ENCODE measurements at regions not wholly inside any gene's neighbourhood (a gene's known extent, or its start where the extent isn't known, plus 50 kb on each side); places are given as distances from the start of the nearest gene placed in this dataset.

DNA sequence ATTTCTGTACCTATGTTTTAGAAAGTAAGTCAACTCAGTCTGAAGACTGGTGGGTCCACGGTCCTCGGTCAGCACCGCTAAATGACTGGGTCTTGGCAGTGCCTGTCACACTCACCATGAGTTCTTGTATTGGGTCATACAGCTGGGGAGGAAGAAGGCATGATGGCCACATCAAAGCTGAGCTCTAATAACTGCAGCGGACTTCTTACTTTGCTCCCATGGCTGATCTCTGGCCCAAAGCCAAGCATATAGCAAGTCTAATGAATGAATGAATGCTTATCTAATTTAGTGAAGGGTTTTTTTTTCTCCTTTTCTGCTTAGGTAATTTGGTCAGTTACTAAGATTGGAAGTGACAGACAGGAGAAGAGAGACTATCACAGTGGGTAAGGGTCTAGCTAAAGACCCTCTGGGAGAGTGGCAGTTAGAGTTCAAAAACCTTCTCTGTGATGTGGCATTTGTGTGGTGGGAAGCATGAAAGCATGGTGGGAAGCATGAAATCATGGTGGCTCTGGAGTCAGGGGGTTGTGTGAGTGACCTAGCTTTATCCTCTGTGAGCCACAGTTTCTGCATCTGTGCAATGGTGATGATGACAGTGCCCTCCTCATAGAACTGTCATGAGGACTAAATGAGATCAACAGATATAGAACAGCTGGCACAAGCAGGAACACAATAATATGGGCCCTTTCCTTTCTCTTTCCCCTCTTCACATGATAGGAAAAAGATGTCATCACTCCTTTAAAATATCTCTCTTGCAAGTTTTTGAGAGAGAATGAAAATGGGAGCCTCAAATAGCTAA lies 78.9 kb upstream of the JAK1 start:
- Histone ChIP-seq H3K36me3 (replicated peaks in 1 of 2; ENCODE audit: control extremely low read depth in 1 of 2, control insufficient read depth in 1 of 2, extremely low read depth in 1 of 2, insufficient read depth in 2 of 2, low read length in 1 of 2) (no peaks in the 10 kb centered on the region), H3K4me1 (ENCODE audit: control insufficient read depth in 2 of 2, insufficient read depth in 2 of 2, low read length in 2 of 2) (peaks cover 14% of the 10 kb centered on the region in 2 donors), H3K9ac (ENCODE audit: low read length) (no peak overlapping the region), H3K4me2 (replicated peaks; ENCODE audit: low read depth, low read length, poor library complexity, severe bottlenecking) (no peak overlapping the region), H3K4me3 (ENCODE audit: control extremely low read depth in 1 of 5, extremely low read depth in 1 of 5, insufficient read depth in 1 of 5, low read depth in 2 of 5, low read length in 4 of 5) (no peak overlapping the region), H3K9me3 (ENCODE audit: control extremely low read depth in 1 of 3, control insufficient read depth in 2 of 3, insufficient read depth in 1 of 3, low read length in 2 of 3) (no peaks in the 10 kb centered on the region), H3K27me3 (replicated peaks in 1 of 4; ENCODE audit: control extremely low read depth in 1 of 4, control insufficient read depth in 3 of 4, insufficient read depth in 4 of 4, low read length in 3 of 4) (no peaks in the 10 kb centered on the region), H3K79me2 (ENCODE audit: control insufficient read depth, insufficient read depth, low read length) (no peaks in the 10 kb centered on the region), H4K20me1 (ENCODE audit: control insufficient read depth, insufficient read depth, low read length, poor library complexity, severe bottlenecking) (peaks cover 4% of the 10 kb centered on the region), H2AFZ (ENCODE audit: insufficient read depth, low read depth, low read length, poor library complexity, severe bottlenecking) (no peak overlapping the region), H3K27ac (ENCODE audit: low read length in 2 of 2) (no peak overlapping the region)
- Mint-ChIP-seq H3K4me3 (no peak overlapping the region), H3K9me3 (ENCODE audit: insufficient read depth) (no peaks in the 10 kb centered on the region), H3K4me1 (peaks cover 15% of the 10 kb centered on the region), H3K27ac (no peak overlapping the region), H3K27me3 (no peaks in the 10 kb centered on the region)
- POLR2A ChIA-PET = no interaction called here
- WGBS (ENCODE audit: insufficient coverage) = 77% methylated on average over 4 of the region's 4 CpGs
- DNase-seq (no peak), ATAC-seq (ENCODE audit: low read depth) (no peak)
- no peak for TF ChIP-seq EZH2 (IDR thresholded peaks at IDR 0.05; ENCODE audit: borderline replicate concordance, insufficient read depth, low read depth, low read length, poor library complexity, severe bottlenecking)
- TF ChIP-seq, protein P1, sequence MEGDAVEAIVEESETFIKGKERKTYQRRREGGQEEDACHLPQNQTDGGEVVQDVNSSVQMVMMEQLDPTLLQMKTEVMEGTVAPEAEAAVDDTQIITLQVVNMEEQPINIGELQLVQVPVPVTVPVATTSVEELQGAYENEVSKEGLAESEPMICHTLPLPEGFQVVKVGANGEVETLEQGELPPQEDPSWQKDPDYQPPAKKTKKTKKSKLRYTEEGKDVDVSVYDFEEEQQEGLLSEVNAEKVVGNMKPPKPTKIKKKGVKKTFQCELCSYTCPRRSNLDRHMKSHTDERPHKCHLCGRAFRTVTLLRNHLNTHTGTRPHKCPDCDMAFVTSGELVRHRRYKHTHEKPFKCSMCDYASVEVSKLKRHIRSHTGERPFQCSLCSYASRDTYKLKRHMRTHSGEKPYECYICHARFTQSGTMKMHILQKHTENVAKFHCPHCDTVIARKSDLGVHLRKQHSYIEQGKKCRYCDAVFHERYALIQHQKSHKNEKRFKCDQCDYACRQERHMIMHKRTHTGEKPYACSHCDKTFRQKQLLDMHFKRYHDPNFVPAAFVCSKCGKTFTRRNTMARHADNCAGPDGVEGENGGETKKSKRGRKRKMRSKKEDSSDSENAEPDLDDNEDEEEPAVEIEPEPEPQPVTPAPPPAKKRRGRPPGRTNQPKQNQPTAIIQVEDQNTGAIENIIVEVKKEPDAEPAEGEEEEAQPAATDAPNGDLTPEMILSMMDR (IDR thresholded peaks at IDR 0.05) = no peak
- CTCF ChIA-PET = interaction anchor here (1.4 to 1.9 kb wide), 3 partner anchors 17 to 184 kb away, joined by 3 to 6 read pairs (median 6); no protein-coding TSS in a partner anchor
- intact Hi-C loops (cut with micrococcal nuclease) = no loop called here

DNA sequence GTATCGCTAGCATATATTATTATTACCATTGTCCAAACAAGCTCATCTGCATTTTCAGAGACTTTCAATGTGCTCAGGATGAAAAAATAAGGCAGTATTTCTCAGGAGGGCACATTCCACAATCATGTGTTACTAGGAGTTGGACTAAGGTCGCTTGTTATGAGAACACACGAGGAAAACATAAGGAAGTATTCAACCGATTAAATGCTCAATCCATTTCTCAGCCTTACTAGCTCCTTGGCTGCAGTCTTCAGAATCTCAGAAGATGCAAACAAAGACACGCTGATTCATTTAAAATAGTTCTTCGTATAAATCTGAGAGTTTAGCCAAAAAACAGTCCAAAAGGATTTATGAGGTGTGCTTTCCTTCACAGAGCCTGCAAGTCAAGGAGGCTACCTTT lies 82.0 kb upstream of the JAK1 start:
- H3K4me1 ChIP-seq (ENCODE audit: control insufficient read depth in 2 of 2, insufficient read depth in 2 of 2, low read length in 2 of 2) = no peaks in the 10 kb centered on the region
- H3K36me3 ChIP-seq (replicated peaks in 1 of 2; ENCODE audit: control extremely low read depth in 1 of 2, control insufficient read depth in 1 of 2, extremely low read depth in 1 of 2, insufficient read depth in 2 of 2, low read length in 1 of 2) = no peaks in the 10 kb centered on the region
- no peak for ATAC-seq (ENCODE audit: low read depth)
- no peaks in the 10 kb centered on the region for H3K27me3 ChIP-seq (replicated peaks in 1 of 4; ENCODE audit: control extremely low read depth in 1 of 4, control insufficient read depth in 3 of 4, insufficient read depth in 4 of 4, low read length in 3 of 4)
- H3K4me3 Mint-ChIP-seq = no peak overlapping the region
- 100% methylated on average over 3 of the region's 6 CpGs for WGBS (ENCODE audit: insufficient coverage)
- ChIA-PET CTCF (interaction anchor here (0.6 to 1.5 kb wide), 3 partner anchors 10 to 14 kb away, joined by 3 read pairs; no protein-coding TSS in a partner anchor), POLR2A (no interaction called here)
- peaks cover 2% of the 10 kb centered on the region for H3K4me1 Mint-ChIP-seq
- no peak for DNase-seq
- peaks cover 4% of the 10 kb centered on the region for H4K20me1 ChIP-seq (ENCODE audit: control insufficient read depth, insufficient read depth, low read length, poor library complexity, severe bottlenecking)
- H3K4me2 ChIP-seq (replicated peaks; ENCODE audit: low read depth, low read length, poor library complexity, severe bottlenecking) = no peak overlapping the region
- no peak overlapping the region for H3K27ac ChIP-seq (ENCODE audit: low read length in 2 of 2)
- no peak overlapping the region for H3K27ac Mint-ChIP-seq
- intact Hi-C loops (cut with micrococcal nuclease) = no loop called here
- H3K9ac ChIP-seq (ENCODE audit: low read length) = no peak overlapping the region
- H3K9me3 ChIP-seq (ENCODE audit: control extremely low read depth in 1 of 3, control insufficient read depth in 2 of 3, insufficient read depth in 1 of 3, low read length in 2 of 3) = no peaks in the 10 kb centered on the region
- H2AFZ ChIP-seq (ENCODE audit: insufficient read depth, low read depth, low read length, poor library complexity, severe bottlenecking) = no peak overlapping the region
- H3K27me3 Mint-ChIP-seq = no peaks in the 10 kb centered on the region
- no peak overlapping the region for H3K4me3 ChIP-seq (ENCODE audit: control extremely low read depth in 1 of 5, extremely low read depth in 1 of 5, insufficient read depth in 1 of 5, low read depth in 2 of 5, low read length in 4 of 5)
- no peak for TF ChIP-seq EZH2 (IDR thresholded peaks at IDR 0.05; ENCODE audit: borderline replicate concordance, insufficient read depth, low read depth, low read length, poor library complexity, severe bottlenecking)
- TF ChIP-seq, protein P1 (IDR thresholded peaks at IDR 0.05) = no peak
- no peaks in the 10 kb centered on the region for H3K79me2 ChIP-seq (ENCODE audit: control insufficient read depth, insufficient read depth, low read length)
- no peaks in the 10 kb centered on the region for H3K9me3 Mint-ChIP-seq (ENCODE audit: insufficient read depth)
